Muscle of leg (tissue), 3 donors: ENCODE measurements at regions not wholly inside any gene's neighbourhood (a gene's known extent, or its start where the extent isn't known, plus 50 kb on each side); places are given as distances from the start of the nearest gene placed in this dataset.
"Not testable (repeated sequence)": the region's sequence is repeated elsewhere in the genome, so short reads cannot be mapped to it uniquely, and the experiment has no call there.

Source experiments
- DNase-seq: peaks from one replicate; pipeline ENCODE4 v3.0.0; 2013
- H3K27ac ChIP-seq: one replicate; pipeline ENCODE4 v1.5.1; 2013; ENCODE audit warnings: mild to moderate bottlenecking, low read length, control low read depth
- H3K27me3 ChIP-seq: one replicate; pipeline ENCODE4 v1.6.1; 2013; ENCODE audit warnings: low read length; ENCODE audit not compliant: control insufficient read depth, insufficient read depth
- H3K36me3 ChIP-seq: one replicate; pipeline ENCODE4 v1.6.1; 2013; ENCODE audit warnings: low read length; ENCODE audit not compliant: control insufficient read depth, insufficient read depth
- H3K4me1 ChIP-seq: one replicate; pipeline ENCODE4 v1.6.1; 2013; ENCODE audit warnings: low read length; ENCODE audit not compliant: control insufficient read depth, insufficient read depth
- H3K4me3 ChIP-seq: one replicate; pipeline ENCODE4 v1.5.1; 2013; ENCODE audit warnings: low read length, control low read depth
- H3K9me3 ChIP-seq: replicated peaks from 2 replicates; pipeline ENCODE4 v1.6.1; 2013; ENCODE audit warnings: low read depth, low read length; ENCODE audit not compliant: control insufficient read depth
- WGBS: methylation state at CpG from one replicate; pipeline ENCODE4 v1.1.5; 2013; ENCODE audit warnings: missing lambda C conversion rate; ENCODE audit not compliant: insufficient coverage; 5-methylcytosine and 5-hydroxymethylcytosine counted together

DNA sequence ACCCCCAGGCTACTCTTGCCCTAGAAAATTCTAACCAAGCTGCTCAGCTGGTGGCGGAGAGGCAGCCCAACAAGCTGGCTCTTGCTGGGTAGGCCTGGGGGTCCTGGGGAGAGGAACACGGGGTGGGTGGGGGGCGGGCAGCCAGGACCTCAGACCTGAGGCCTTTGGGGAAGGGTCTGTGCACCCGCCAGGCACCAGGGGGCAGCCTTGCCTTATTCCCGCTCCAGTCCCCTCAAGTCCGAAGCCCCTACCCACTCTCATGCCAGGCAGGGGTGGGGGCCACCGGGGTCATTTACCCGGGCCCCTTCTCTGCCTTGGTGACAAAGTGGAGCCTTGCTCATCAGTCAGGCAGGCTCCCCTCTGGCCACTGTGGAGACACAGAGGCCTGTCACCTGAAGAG lies 515.1 kb downstream of the TP53TG3F start:
- H3K4me3 ChIP-seq, H3K27ac ChIP-seq, H3K36me3 ChIP-seq, DNase-seq, H3K9me3 ChIP-seq, H3K4me1 ChIP-seq, H3K27me3 ChIP-seq: not testable (repeated sequence)
- WGBS, result no CpG with 5 or more reads among the region's 8 CpGs

- no CpG with 5 or more reads among the region's 55 CpGs for WGBS
- H3K9me3 ChIP-seq, result not testable (repeated sequence)
Observed at GRCh38 chr16:33975744-33976143, 516.3 kb downstream of the TP53TG3F start.

GRCh38 chr16:33976521-33976920 lies 517.1 kb downstream of the TP53TG3F start:
- not testable (repeated sequence) for H3K36me3 ChIP-seq, H3K9me3 ChIP-seq, H3K27me3 ChIP-seq, H3K27ac ChIP-seq, H3K4me1 ChIP-seq, DNase-seq, H3K4me3 ChIP-seq
- WGBS, result no CpG with 5 or more reads among the region's 25 CpGs

More at GRCh38 chr16:33975744-33976143, 516.3 kb downstream of the TP53TG3F start:
- H3K36me3 ChIP-seq, DNase-seq, H3K4me3 ChIP-seq, H3K27me3 ChIP-seq, H3K4me1 ChIP-seq, H3K27ac ChIP-seq: not testable (repeated sequence)

- not testable (repeated sequence) for H3K4me3 ChIP-seq, DNase-seq, H3K27me3 ChIP-seq, H3K9me3 ChIP-seq, H3K27ac ChIP-seq, H3K4me1 ChIP-seq, H3K36me3 ChIP-seq
- no CpG with 5 or more reads among the region's 6 CpGs for WGBS
Observed at GRCh38 chr16:33978784-33979183, 519.4 kb downstream of the TP53TG3F start.

- H3K4me1 ChIP-seq, H3K27ac ChIP-seq, H3K4me3 ChIP-seq, H3K9me3 ChIP-seq, DNase-seq, H3K27me3 ChIP-seq, H3K36me3 ChIP-seq: not testable (repeated sequence)
- no CpG with 5 or more reads among the region's 3 CpGs for WGBS
Observed at GRCh38 chr16:33979613-33980012, 520.2 kb downstream of the TP53TG3F start.

- DNase-seq, H3K4me1 ChIP-seq, H3K27ac ChIP-seq, H3K9me3 ChIP-seq, H3K36me3 ChIP-seq, H3K27me3 ChIP-seq, H3K4me3 ChIP-seq: not testable (repeated sequence)
- no CpG with 5 or more reads among the region's 8 CpGs for WGBS
Observed at GRCh38 chr16:33980736-33981135, 521.3 kb downstream of the TP53TG3F start.

GRCh38 chr16:33984428-33984827 lies 525.0 kb downstream of the TP53TG3F start:
- not testable (repeated sequence) for DNase-seq, H3K27ac ChIP-seq, H3K27me3 ChIP-seq, H3K9me3 ChIP-seq, H3K4me1 ChIP-seq, H3K4me3 ChIP-seq, H3K36me3 ChIP-seq
- WGBS, result no CpG with 5 or more reads among the region's 5 CpGs

GRCh38 chr16:33986521-33986920 lies 527.1 kb downstream of the TP53TG3F start:
- no CpG with 5 or more reads among the region's 8 CpGs for WGBS
- not testable (repeated sequence) for DNase-seq, H3K4me1 ChIP-seq, H3K27ac ChIP-seq, H3K36me3 ChIP-seq, H3K4me3 ChIP-seq, H3K27me3 ChIP-seq, H3K9me3 ChIP-seq

GRCh38 chr16:33987348-33987963 lies 528.0 kb downstream of the TP53TG3F start:
- H3K4me3 ChIP-seq, H3K36me3 ChIP-seq, H3K27me3 ChIP-seq, H3K9me3 ChIP-seq, H3K4me1 ChIP-seq, H3K27ac ChIP-seq, DNase-seq: not testable (repeated sequence)
- no CpG with 5 or more reads among the region's 13 CpGs for WGBS

DNA sequence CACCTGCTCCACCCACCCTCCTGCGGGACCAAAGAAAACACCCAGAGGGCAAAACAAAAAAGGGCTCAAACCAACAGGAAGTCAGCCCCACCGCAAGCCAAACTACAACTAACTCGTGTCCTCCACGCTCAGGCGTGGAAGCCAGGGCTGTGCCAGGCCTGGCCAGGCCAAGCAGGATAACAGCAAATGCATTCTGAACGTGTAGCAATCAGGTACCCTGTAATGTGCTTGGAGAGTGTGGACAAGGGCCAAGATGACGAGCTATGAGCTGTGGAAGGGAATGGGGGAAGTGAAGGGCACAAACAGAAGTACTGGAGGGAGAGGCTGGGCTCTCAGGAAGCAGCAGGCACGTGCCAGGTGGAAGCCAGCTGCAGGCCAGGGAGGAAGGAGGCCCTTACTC lies 528.6 kb downstream of the TP53TG3F start:
- H3K9me3 ChIP-seq, H3K36me3 ChIP-seq, H3K4me3 ChIP-seq, H3K27ac ChIP-seq, DNase-seq, H3K4me1 ChIP-seq, H3K27me3 ChIP-seq: not testable (repeated sequence)
- WGBS, result no CpG with 5 or more reads among the region's 8 CpGs

- no CpG with 5 or more reads among the region's 18 CpGs for whole genome bisulfite sequencing
- not testable (repeated sequence) for H3K9me3 ChIP-seq, H3K27ac ChIP-seq, H3K36me3 ChIP-seq, H3K4me1 ChIP-seq, DNase-seq, H3K27me3 ChIP-seq, H3K4me3 ChIP-seq
Observed at GRCh38 chr16:33990488-33990887, 531.1 kb downstream of the TP53TG3F start.
